ENCODE measurements at regions not wholly inside any gene's neighbourhood (a gene's known extent, or its start where the extent isn't known, plus 50 kb on each side); places are given as distances from the start of the nearest gene placed in this dataset.

- H3K36me3 ChIP-seq = no peaks in the 10 kb centered on the region
- intact Hi-C loops (cut with DNase I) = no loop called here
- DNase-seq = no peak
- no peak overlapping the region for H3K27ac ChIP-seq
- H3K4me3 ChIP-seq (replicated peaks in 1 of 3) = no peak overlapping the region
- no peaks in the 10 kb centered on the region for H3K9me3 ChIP-seq
- no peaks in the 10 kb centered on the region for H3K4me1 ChIP-seq
- no peak for TF ChIP-seq POLR2A (IDR thresholded peaks at IDR 0.05)
- TF ChIP-seq CTCF (IDR thresholded peaks at IDR 0.05) = no peak
- H3K27me3 ChIP-seq = no peaks in the 10 kb centered on the region
Observed at GRCh38 chr7:108719631-108720030, 150.0 kb downstream of the DNAJB9 start.

GRCh38 chr7:108722561-108722960 is 152.9 kb downstream of the DNAJB9 start:
- Histone ChIP-seq H3K27me3 (no peaks in the 10 kb centered on the region), H3K4me1 (no peaks in the 10 kb centered on the region), H3K36me3 (no peaks in the 10 kb centered on the region), H3K9me3 (no peaks in the 10 kb centered on the region), H3K4me3 (replicated peaks in 1 of 3) (no peak overlapping the region), H3K27ac (no peak overlapping the region)
- DNase-seq = no peak
- no peak for TF ChIP-seq CTCF (IDR thresholded peaks at IDR 0.05)
- no peak for TF ChIP-seq POLR2A (IDR thresholded peaks at IDR 0.05)
- intact Hi-C loops (cut with DNase I) = no loop called here
- 81 to 91% methylated on average over 1 of the region's 1 CpG for WGBS, 2 donors

- no peak overlapping the region for H3K27ac ChIP-seq
- no peaks in the 10 kb centered on the region for H3K9me3 ChIP-seq
- H3K27me3 ChIP-seq = no peaks in the 10 kb centered on the region
- 47 to 53% methylated on average over 4 of the region's 4 CpGs for WGBS, 2 donors
- DNase-seq = no peak
- intact Hi-C loops (cut with DNase I) = no loop called here
- TF ChIP-seq POLR2A (IDR thresholded peaks at IDR 0.05) (no peak), CTCF (IDR thresholded peaks at IDR 0.05) (no peak)
- no peak overlapping the region for H3K4me3 ChIP-seq (replicated peaks in 1 of 3)
- no peaks in the 10 kb centered on the region for H3K4me1 ChIP-seq
- no peaks in the 10 kb centered on the region for H3K36me3 ChIP-seq
Observed at GRCh38 chr7:108723381-108723814, 153.7 kb downstream of the DNAJB9 start.

- H3K9me3 ChIP-seq = no peaks in the 10 kb centered on the region
- H3K36me3 ChIP-seq = no peaks in the 10 kb centered on the region
- no peaks in the 10 kb centered on the region for H3K27me3 ChIP-seq
- 41 to 52% methylated on average over 3 of the region's 3 CpGs for WGBS, 2 donors
- intact Hi-C loops (cut with DNase I) = no loop called here
- H3K27ac ChIP-seq = no peak overlapping the region
- no peak for DNase-seq
- no peak overlapping the region for H3K4me3 ChIP-seq (replicated peaks in 1 of 3)
- TF ChIP-seq CTCF (IDR thresholded peaks at IDR 0.05) (no peak), POLR2A (IDR thresholded peaks at IDR 0.05) (no peak)
- H3K4me1 ChIP-seq = no peaks in the 10 kb centered on the region
Observed at GRCh38 chr7:108724251-108725100, 154.8 kb downstream of the DNAJB9 start.

- Histone ChIP-seq H3K36me3 (no peaks in the 10 kb centered on the region), H3K27me3 (no peaks in the 10 kb centered on the region), H3K4me1 (no peaks in the 10 kb centered on the region), H3K9me3 (no peaks in the 10 kb centered on the region), H3K4me3 (replicated peaks in 1 of 3) (no peak overlapping the region), H3K27ac (no peak overlapping the region)
- intact Hi-C loops (cut with DNase I) = no loop called here
- TF ChIP-seq POLR2A (IDR thresholded peaks at IDR 0.05) = no peak
- DNase-seq = no peak
Observed at GRCh38 chr7:108735814-108736213, 166.1 kb downstream of the DNAJB9 start.

Data from thyroid gland (tissue), 4 donors.